ENCODE measurements at regions not wholly inside any gene's neighbourhood (a gene's known extent, or its start where the extent isn't known, plus 50 kb on each side); places are given as distances from the start of the nearest gene placed in this dataset.

- H3K4me1 ChIP-seq, result peaks cover 0 to 14% (median 0%) of the 10 kb centered on the region in 3 donors
- 39 to 52% methylated on average over 10 to 13 of the region's 27 CpGs for WGBS, 2 donors (ENCODE audit: low coverage in 1 of 2)
- ATAC-seq, result no peak
- TF ChIP-seq POLR2A (IDR thresholded peaks at IDR 0.05), result no peak
- TF ChIP-seq CTCF (IDR thresholded peaks at IDR 0.05), result no peak
- no peak for TF ChIP-seq EP300 (IDR thresholded peaks at IDR 0.05)
- no peak for TF ChIP-seq POLR2AphosphoS5 (IDR thresholded peaks at IDR 0.05)
- no peaks in the 10 kb centered on the region for H3K36me3 ChIP-seq
- H3K4me3 ChIP-seq, result no peak overlapping the region
- H3K27ac ChIP-seq, result no peak overlapping the region
- peaks cover under 1% of the 10 kb centered on the region for H3K27me3 ChIP-seq
- H3K9me3 ChIP-seq, result no peaks in the 10 kb centered on the region
These were observed 71.6 kb downstream of the RRM2 start for GRCh38 chr2:10193851-10194820.

DNA sequence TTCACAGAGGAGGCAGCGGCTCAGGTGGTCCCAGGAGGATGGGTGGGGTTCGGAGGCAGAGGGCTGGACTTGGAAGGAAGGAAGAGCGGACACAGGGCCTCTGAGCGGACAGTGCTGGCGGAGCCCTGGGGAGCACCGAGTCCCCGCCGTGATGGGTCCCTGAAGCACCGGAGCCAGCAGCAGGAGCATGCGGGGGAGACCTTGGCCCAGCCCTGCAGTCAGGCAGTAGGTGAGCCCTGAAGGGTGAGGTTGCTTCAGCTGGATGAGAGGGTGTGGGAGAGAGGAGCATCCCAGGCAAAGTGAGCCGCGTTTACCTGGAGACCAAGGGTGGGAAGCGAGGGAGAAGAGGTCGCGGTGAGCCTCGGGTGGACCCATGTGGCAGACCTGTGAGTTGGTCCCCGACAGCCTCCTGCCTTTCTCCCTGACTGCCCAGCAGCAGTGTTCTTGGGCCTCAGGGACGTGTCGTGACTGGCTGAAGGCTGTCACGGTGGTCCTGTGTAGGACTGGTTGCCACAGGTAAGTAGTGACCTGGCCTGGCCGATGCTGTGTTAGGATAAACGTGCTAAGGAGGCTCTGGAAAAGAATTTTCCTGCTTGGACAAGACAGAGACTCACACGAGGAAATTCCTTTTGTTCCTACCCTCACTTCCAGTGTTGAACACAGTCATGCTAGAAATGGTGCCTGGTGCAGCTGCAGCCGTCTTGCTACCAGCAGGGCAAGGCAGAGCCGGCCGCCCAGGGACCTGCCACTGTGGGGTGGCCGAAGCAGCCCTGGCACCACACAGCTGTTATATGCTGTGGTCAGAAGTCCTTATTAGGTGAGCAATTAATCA is 73.0 kb downstream of the RRM2 start:
- WGBS, 2 donors (ENCODE audit: low coverage in 1 of 2), result 96 to 97% methylated on average over 8 to 15 of the region's 27 CpGs
- no peak for TF ChIP-seq CTCF (IDR thresholded peaks at IDR 0.05)
- TF ChIP-seq POLR2A (IDR thresholded peaks at IDR 0.05), result no peak
- TF ChIP-seq EP300 (IDR thresholded peaks at IDR 0.05), result no peak
- no peak for TF ChIP-seq POLR2AphosphoS5 (IDR thresholded peaks at IDR 0.05)
- no peak for ATAC-seq

GRCh38 chr2:10196110-10196892 is 73.8 kb downstream of the RRM2 start:
- WGBS, 2 donors (ENCODE audit: low coverage in 1 of 2), result 43 to 77% methylated on average over 1 to 5 of the region's 22 CpGs
- TF ChIP-seq CTCF (IDR thresholded peaks at IDR 0.05) (no peak), POLR2AphosphoS5 (IDR thresholded peaks at IDR 0.05) (no peak), POLR2A (IDR thresholded peaks at IDR 0.05) (no peak), EP300 (IDR thresholded peaks at IDR 0.05) (no peak)
- Histone ChIP-seq H3K27ac (no peak overlapping the region), H3K27me3 (no peaks in the 10 kb centered on the region), H3K9me3 (no peaks in the 10 kb centered on the region), H3K4me3 (no peak overlapping the region), H3K36me3 (no peaks in the 10 kb centered on the region), H3K4me1 (peaks cover 0 to 14% (median 0%) of the 10 kb centered on the region in 3 donors)
- ATAC-seq, result no peak

More for the DNA sequence above, 73.0 kb downstream of the RRM2 start:
- H3K36me3 ChIP-seq, result no peaks in the 10 kb centered on the region
- no peaks in the 10 kb centered on the region for H3K27me3 ChIP-seq
- no peak overlapping the region for H3K4me3 ChIP-seq
- H3K9me3 ChIP-seq, result no peaks in the 10 kb centered on the region
- H3K4me1 ChIP-seq, result peaks cover 0 to 14% (median 0%) of the 10 kb centered on the region in 3 donors
- H3K27ac ChIP-seq, result no peak overlapping the region

DNA sequence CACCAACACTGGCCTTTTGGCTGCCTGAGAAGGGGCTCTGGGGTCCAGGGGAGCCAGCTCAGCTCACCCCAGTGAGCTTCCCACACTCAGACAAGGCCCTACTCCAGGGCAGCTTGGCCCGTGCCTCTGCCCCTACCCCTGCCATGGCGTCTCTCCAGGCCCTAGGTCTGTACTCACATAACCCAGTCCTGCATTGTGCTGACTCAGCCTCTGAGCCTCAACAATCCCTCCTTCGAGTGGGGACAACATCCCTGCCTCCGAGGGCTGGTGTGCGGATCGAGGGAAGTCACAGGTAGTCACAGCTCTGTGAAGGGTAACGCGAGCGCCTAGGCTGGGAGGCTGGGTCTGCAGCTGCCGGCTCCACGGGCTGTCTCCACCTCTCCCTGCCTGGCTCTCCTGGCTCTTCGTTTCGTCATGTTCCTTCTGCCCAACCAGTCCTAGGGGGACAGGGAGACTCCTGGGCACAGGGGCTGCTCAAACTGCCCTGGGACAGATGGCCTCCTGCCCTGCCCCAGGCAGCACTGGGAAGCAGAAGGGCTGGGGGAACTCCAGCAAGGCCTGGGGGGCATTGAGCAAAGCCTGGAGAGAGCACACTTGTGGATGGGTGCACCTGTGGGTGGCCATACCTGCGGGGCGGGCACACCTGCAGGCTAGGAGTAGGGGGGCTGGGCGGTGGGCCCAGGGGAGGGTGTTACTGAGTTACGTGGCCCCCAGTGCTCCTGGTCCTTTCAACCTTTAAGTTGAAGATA is 74.6 kb downstream of the RRM2 start:
- H3K9me3 ChIP-seq, result no peaks in the 10 kb centered on the region
- no peak for ATAC-seq
- no peaks in the 10 kb centered on the region for H3K27me3 ChIP-seq
- TF ChIP-seq CTCF (IDR thresholded peaks at IDR 0.05), result no peak
- no peak for TF ChIP-seq EP300 (IDR thresholded peaks at IDR 0.05)
- no peak for TF ChIP-seq POLR2A (IDR thresholded peaks at IDR 0.05)
- no peak for TF ChIP-seq POLR2AphosphoS5 (IDR thresholded peaks at IDR 0.05)
- H3K36me3 ChIP-seq, result no peaks in the 10 kb centered on the region
- 60% methylated on average over 1 of the region's 17 CpGs; no CpG with 5 or more reads in 1 of the 2 donors for WGBS, 2 donors (ENCODE audit: low coverage in 1 of 2)
- H3K27ac ChIP-seq, result no peak overlapping the region
- H3K4me3 ChIP-seq, result no peak overlapping the region
- H3K4me1 ChIP-seq, result peaks cover 0 to 14% (median 0%) of the 10 kb centered on the region in 3 donors
